HEK293 (cell line): ENCODE measurements at regions not wholly inside any gene's neighbourhood (a gene's known extent, or its start where the extent isn't known, plus 50 kb on each side); places are given as distances from the start of the nearest gene placed in this dataset.

Source experiments
- CTCF ChIP-seq: fragments of 450-650 bp; formaldehyde crosslinking; IDR thresholded peaks from 2 replicates; pipeline ENCODE4 v1.5.1; 2016; ENCODE audit warnings: missing biosample characterization, missing genetic modification characterization
- GLIS2 ChIP-seq: fragments of 450-650 bp; formaldehyde crosslinking; IDR thresholded peaks from 2 replicates; pipeline ENCODE4 v1.5.1; 2016; ENCODE audit warnings: missing biosample characterization, missing genetic modification characterization
- KLF1 ChIP-seq: fragments of 450-650 bp; formaldehyde crosslinking; IDR thresholded peaks from 2 replicates; pipeline ENCODE4 v1.5.1; 2016; ENCODE audit warnings: missing biosample characterization, missing genetic modification characterization
- PRDM1 ChIP-seq: fragments of 450-650 bp; formaldehyde crosslinking; IDR thresholded peaks from 2 replicates; pipeline ENCODE4; 2016; ENCODE audit warnings: missing biosample characterization, missing genetic modification characterization
- ZNF302 ChIP-seq: fragments of 450-650 bp; formaldehyde crosslinking; IDR thresholded peaks from 2 replicates; pipeline ENCODE4 v1.5.1; 2016; ENCODE audit warnings: missing biosample characterization, missing genetic modification characterization, low read depth
- TF ChIP-seq, protein P1 (sequence below): fragments of 450-650 bp; formaldehyde crosslinking; IDR thresholded peaks from 2 replicates; pipeline ENCODE4 v1.5.1; 2016; ENCODE audit warnings: missing biosample characterization, missing genetic modification characterization
- TF ChIP-seq, protein P2 (sequence below): fragments of 450-650 bp; formaldehyde crosslinking; IDR thresholded peaks from 2 replicates; pipeline ENCODE4 v1.5.1; 2017; ENCODE audit warnings: missing biosample characterization, mild to moderate bottlenecking, missing genetic modification characterization, moderate library complexity
- TF ChIP-seq, protein P3 (sequence below): fragments of 450-650 bp; formaldehyde crosslinking; IDR thresholded peaks from 2 replicates; pipeline ENCODE4 v1.5.1; 2016; ENCODE audit warnings: missing biosample characterization, missing genetic modification characterization

DNA sequence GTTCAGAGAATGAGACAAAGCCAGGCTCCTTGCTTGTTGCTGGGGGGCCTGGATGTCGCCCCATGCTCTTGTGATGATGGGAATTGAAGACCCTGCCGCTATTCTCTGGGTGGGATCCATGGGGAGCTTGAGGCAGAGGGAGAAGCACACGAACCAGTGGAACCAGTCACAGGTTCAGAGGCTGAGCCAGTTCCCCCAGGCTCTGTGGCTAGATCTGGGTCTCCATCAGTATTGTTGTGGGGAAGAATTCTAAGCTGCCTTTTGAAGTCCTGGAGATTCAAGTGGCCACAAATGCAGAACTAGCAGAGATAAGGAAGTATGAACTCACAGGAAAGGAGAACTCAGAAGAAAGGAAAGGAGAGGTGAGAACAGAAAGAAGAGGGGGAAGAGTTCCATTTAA, 219.4 kb downstream of the MSX2 start:
- TF ChIP-seq PRDM1 (tag by site-specific recombination), result no peak
- no peak for TF ChIP-seq CTCF (tag by site-specific recombination)
- TF ChIP-seq, protein P1, sequence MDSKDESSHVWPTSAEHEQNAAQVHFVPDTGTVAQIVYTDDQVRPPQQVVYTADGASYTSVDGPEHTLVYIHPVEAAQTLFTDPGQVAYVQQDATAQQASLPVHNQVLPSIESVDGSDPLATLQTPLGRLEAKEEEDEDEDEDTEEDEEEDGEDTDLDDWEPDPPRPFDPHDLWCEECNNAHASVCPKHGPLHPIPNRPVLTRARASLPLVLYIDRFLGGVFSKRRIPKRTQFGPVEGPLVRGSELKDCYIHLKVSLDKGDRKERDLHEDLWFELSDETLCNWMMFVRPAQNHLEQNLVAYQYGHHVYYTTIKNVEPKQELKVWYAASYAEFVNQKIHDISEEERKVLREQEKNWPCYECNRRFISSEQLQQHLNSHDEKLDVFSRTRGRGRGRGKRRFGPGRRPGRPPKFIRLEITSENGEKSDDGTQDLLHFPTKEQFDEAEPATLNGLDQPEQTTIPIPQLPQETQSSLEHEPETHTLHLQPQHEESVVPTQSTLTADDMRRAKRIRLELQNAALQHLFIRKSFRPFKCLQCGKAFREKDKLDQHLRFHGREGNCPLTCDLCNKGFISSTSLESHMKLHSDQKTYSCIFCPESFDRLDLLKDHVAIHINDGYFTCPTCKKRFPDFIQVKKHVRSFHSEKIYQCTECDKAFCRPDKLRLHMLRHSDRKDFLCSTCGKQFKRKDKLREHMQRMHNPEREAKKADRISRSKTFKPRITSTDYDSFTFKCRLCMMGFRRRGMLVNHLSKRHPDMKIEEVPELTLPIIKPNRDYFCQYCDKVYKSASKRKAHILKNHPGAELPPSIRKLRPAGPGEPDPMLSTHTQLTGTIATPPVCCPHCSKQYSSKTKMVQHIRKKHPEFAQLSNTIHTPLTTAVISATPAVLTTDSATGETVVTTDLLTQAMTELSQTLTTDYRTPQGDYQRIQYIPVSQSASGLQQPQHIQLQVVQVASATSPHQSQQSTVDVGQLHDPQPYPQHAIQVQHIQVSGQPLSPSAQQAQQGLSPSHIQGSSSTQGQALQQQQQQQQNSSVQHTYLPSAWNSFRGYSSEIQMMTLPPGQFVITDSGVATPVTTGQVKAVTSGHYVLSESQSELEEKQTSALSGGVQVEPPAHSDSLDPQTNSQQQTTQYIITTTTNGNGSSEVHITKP, result no peak
- no peak for TF ChIP-seq ZNF302 (tag by site-specific recombination)
- TF ChIP-seq, protein P2, sequence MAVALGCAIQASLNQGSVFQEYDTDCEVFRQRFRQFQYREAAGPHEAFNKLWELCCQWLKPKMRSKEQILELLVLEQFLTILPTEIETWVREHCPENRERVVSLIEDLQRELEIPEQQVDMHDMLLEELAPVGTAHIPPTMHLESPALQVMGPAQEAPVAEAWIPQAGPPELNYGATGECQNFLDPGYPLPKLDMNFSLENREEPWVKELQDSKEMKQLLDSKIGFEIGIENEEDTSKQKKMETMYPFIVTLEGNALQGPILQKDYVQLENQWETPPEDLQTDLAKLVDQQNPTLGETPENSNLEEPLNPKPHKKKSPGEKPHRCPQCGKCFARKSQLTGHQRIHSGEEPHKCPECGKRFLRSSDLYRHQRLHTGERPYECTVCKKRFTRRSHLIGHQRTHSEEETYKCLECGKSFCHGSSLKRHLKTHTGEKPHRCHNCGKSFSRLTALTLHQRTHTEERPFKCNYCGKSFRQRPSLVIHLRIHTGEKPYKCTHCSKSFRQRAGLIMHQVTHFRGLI (tag by site-specific recombination), result no peak
- TF ChIP-seq, protein P3, sequence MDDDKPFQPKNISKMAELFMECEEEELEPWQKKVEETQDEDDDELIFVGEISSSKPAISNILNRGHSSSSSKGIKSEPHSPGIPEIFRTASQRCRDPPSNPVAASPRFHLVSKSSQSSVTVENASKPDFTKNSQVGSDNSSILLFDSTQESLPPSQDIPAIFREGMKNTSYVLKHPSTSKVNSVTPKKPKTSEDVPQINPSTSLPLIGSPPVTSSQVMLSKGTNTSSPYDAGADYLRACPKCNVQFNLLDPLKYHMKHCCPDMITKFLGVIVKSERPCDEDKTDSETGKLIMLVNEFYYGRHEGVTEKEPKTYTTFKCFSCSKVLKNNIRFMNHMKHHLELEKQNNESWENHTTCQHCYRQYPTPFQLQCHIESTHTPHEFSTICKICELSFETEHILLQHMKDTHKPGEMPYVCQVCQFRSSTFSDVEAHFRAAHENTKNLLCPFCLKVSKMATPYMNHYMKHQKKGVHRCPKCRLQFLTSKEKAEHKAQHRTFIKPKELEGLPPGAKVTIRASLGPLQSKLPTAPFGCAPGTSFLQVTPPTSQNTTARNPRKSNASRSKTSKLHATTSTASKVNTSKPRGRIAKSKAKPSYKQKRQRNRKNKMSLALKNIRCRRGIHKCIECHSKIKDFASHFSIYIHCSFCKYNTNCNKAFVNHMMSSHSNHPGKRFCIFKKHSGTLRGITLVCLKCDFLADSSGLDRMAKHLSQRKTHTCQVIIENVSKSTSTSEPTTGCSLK, result no peak
- TF ChIP-seq GLIS2 (tag by site-specific recombination), result no peak
- TF ChIP-seq KLF1 (tag by site-specific recombination), result no peak
